H9 (cell line): ENCODE measurements at regions not wholly inside any gene's neighbourhood (a gene's known extent, or its start where the extent isn't known, plus 50 kb on each side); places are given as distances from the start of the nearest gene placed in this dataset.

ENCODE experiments used
- DNase-seq: peaks from one replicate; pipeline ENCODE4 v3.0.0-alpha.2; 2017
- H2AFZ ChIP-seq: one replicate; pipeline ENCODE4 v1.6.1; 2013; ENCODE audit warnings: mild to moderate bottlenecking, low read length, control low read depth, moderate library complexity
- H2AK5ac ChIP-seq: 2 replicates; pipeline ENCODE4 v1.6.1; 2013; ENCODE audit warnings: low read length, control low read depth, mixed read lengths; ENCODE audit not compliant: insufficient read length
- H2BK120ac ChIP-seq: one replicate; pipeline ENCODE4 v1.6.1; 2013; ENCODE audit warnings: low read depth, mild to moderate bottlenecking, low read length, control low read depth, inconsistent platforms; ENCODE audit not compliant: poor library complexity, severe bottlenecking
- H2BK12ac ChIP-seq: 2 replicates; pipeline ENCODE4 v1.6.1; 2013; ENCODE audit warnings: low read length, control low read depth, mixed read lengths, low read depth; ENCODE audit not compliant: insufficient read length
- H2BK15ac ChIP-seq: 2 replicates; pipeline ENCODE4 v1.6.1; 2013; ENCODE audit warnings: low read depth, low read length, control low read depth
- H2BK20ac ChIP-seq: one replicate; pipeline ENCODE4 v1.6.1; 2013; ENCODE audit warnings: low read depth, mild to moderate bottlenecking, low read length, control low read depth, inconsistent platforms; ENCODE audit not compliant: poor library complexity, severe bottlenecking
- H2BK5ac ChIP-seq: 2 replicates; pipeline ENCODE4 v1.6.1; 2013; ENCODE audit warnings: low read length, control low read depth, mixed read lengths; ENCODE audit not compliant: insufficient read length
- H3K14ac ChIP-seq: 2 replicates; pipeline ENCODE4 v1.6.1; 2013; ENCODE audit warnings: low read length, control low read depth; ENCODE audit not compliant: insufficient read depth
- H3K18ac ChIP-seq: 2 replicates; pipeline ENCODE4 v1.6.1; 2013; ENCODE audit warnings: low read depth, mild to moderate bottlenecking, mixed read lengths, low read length, control low read depth; ENCODE audit not compliant: insufficient read length
- H3K23ac ChIP-seq: 2 replicates; pipeline ENCODE4 v1.6.1; 2013; ENCODE audit warnings: low read length, control low read depth, mixed read lengths, low read depth; ENCODE audit not compliant: insufficient read length
- H3K23me2 ChIP-seq: 2 replicates; pipeline ENCODE4 v1.6.1; 2013; ENCODE audit warnings: low read depth, mild to moderate bottlenecking, mixed read lengths, low read length, control low read depth; ENCODE audit not compliant: insufficient read length, poor library complexity, severe bottlenecking
- H3K27ac ChIP-seq: 2 replicates; pipeline ENCODE4 v1.5.1; 2013; ENCODE audit warnings: low read length, control low read depth, mixed read lengths, low read depth; ENCODE audit not compliant: insufficient read length
- H3K27me3 ChIP-seq: 2 replicates; pipeline ENCODE4 v1.6.1; 2013; ENCODE audit warnings: low read length, control low read depth, inconsistent platforms; ENCODE audit not compliant: insufficient read depth
- H3K4ac ChIP-seq: 2 replicates; pipeline ENCODE4 v1.6.1; 2013; ENCODE audit warnings: low read depth, mild to moderate bottlenecking, control low read depth, inconsistent platforms, low read length, moderate library complexity
- H3K4me1 ChIP-seq: 2 replicates; pipeline ENCODE4 v1.6.1; 2013; ENCODE audit warnings: low read length, control low read depth, inconsistent platforms; ENCODE audit not compliant: insufficient read depth
- H3K4me2 ChIP-seq: 2 replicates; pipeline ENCODE4 v1.6.1; 2013; ENCODE audit warnings: low read length, control low read depth, mixed read lengths; ENCODE audit not compliant: insufficient read length, insufficient read depth
- H3K56ac ChIP-seq: 2 replicates; pipeline ENCODE4 v1.6.1; 2013; ENCODE audit warnings: low read depth, mild to moderate bottlenecking, mixed read lengths, low read length, control low read depth; ENCODE audit not compliant: insufficient read length
- H3K79me1 ChIP-seq: 2 replicates; pipeline ENCODE4 v1.6.1; 2013; ENCODE audit warnings: low read depth, mild to moderate bottlenecking, moderate library complexity, low read length, control low read depth, inconsistent platforms; ENCODE audit not compliant: insufficient read depth, poor library complexity, severe bottlenecking
- H3K79me2 ChIP-seq: 2 replicates; pipeline ENCODE4 v1.6.1; 2013; ENCODE audit warnings: low read length, control low read depth, inconsistent platforms; ENCODE audit not compliant: insufficient read depth
- H3K9ac ChIP-seq: 2 replicates; pipeline ENCODE4 v1.6.1; 2013; ENCODE audit warnings: low read length, control low read depth, mixed read lengths; ENCODE audit not compliant: insufficient read length; ENCODE audit errors: extremely low read depth
- H3K9me3 ChIP-seq: one replicate; pipeline ENCODE4 v1.6.1; 2013; ENCODE audit warnings: low read depth, low read length, inconsistent platforms; ENCODE audit not compliant: control insufficient read depth
- H3T11ph ChIP-seq: one replicate; pipeline ENCODE4 v1.6.1; 2013; ENCODE audit warnings: mild to moderate bottlenecking, low read length, control low read depth, inconsistent platforms
- H4K20me1 ChIP-seq: one replicate; pipeline ENCODE4 v1.6.1; 2013; ENCODE audit not compliant: control insufficient read depth, insufficient read length, insufficient read depth
- H4K5ac ChIP-seq: 2 replicates; pipeline ENCODE4 v1.6.1; 2013; ENCODE audit warnings: low read depth, mild to moderate bottlenecking, mixed read lengths, low read length, control low read depth; ENCODE audit not compliant: insufficient read length
- H4K8ac ChIP-seq: replicated peaks from 2 replicates; pipeline ENCODE4 v1.6.1; 2013; ENCODE audit warnings: low read length, control low read depth, mixed read lengths, low read depth; ENCODE audit not compliant: insufficient read length
- H4K91ac ChIP-seq: 2 replicates; pipeline ENCODE4 v1.6.1; 2013; ENCODE audit warnings: low read depth, mild to moderate bottlenecking, moderate library complexity, mixed read lengths, low read length, control low read depth; ENCODE audit not compliant: insufficient read length
- H3K27ac Mint-ChIP-seq, 3 experiments: 2 replicates in 2 of 3; 3 replicates in 1 of 3; pipeline ENCODE4 v1.8.0; 2020 to 2021; ENCODE audit warnings: mixed read lengths in 3 of 3, mild to moderate bottlenecking in 1 of 3, moderate library complexity in 1 of 3
- H3K27me3 Mint-ChIP-seq: 2 replicates; pipeline ENCODE4 v1.8.0; 2021; ENCODE audit warnings: low read depth, mild to moderate bottlenecking, moderate library complexity, mixed read lengths
- H3K36me3 Mint-ChIP-seq, 3 experiments: 2 replicates in 2 of 3; 3 replicates in 1 of 3; pipeline ENCODE4 v1.8.0; 2020 to 2021; ENCODE audit warnings: low read depth in 3 of 3, mixed read lengths in 3 of 3; ENCODE audit not compliant: insufficient read depth in 1 of 3
- H3K4me1 Mint-ChIP-seq, 2 experiments: 2 replicates each; pipeline ENCODE4 v1.8.0; 2020; ENCODE audit warnings: mixed read lengths in 2 of 2
- H3K4me3 Mint-ChIP-seq, 2 experiments: 2 replicates in 1 of 2; 3 replicates in 1 of 2; pipeline ENCODE4 v1.8.0; 2020 to 2021; ENCODE audit warnings: mild to moderate bottlenecking in 2 of 2, mixed read lengths in 2 of 2, moderate library complexity in 1 of 2
- H3K9me3 Mint-ChIP-seq, 2 experiments: 2 replicates in 1 of 2; 3 replicates in 1 of 2; pipeline ENCODE4 v1.8.0; 2020; ENCODE audit warnings: mild to moderate bottlenecking in 2 of 2, mixed read lengths in 2 of 2, moderate library complexity in 1 of 2
- CTCF ChIP-seq: fragments of 200-600 bp; sonication (generic); conservative IDR thresholded peaks from 3 replicates; pipeline ENCODE4 v1.8.0; 2021; ENCODE audit warnings: antibody characterized with exemption, mild to moderate bottlenecking
- WGBS: extraction: QIAGEN DNeasy Blood & Tissue Kit; methylation state at CpG from one replicate; pipeline ENCODE4 v1.1.7; 2013; ENCODE audit warnings: missing lambda C conversion rate, low lambda C conversion rate, mixed read lengths; ENCODE audit not compliant: insufficient read length; ENCODE audit errors: extremely low coverage; 5-methylcytosine and 5-hydroxymethylcytosine counted together

DNA sequence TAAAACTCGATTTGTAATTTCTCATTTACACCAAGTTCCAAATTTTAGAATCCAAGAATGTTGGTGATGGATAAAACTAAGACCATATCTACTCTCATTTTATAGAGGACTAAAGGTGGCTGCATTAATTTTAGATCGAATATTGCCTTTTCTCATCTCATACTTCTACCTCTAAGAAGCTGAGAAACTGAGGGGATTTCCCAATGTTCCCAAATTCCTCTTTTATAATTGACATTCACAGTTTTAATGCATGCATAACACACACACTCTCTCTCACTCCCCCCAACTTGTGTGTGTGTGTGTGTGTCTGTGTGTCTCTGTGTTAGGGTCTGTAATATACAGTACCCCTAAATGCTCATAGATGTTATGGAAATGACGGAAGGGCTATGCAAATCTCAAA is 328.8 kb upstream of the SLC14A2 start:
- H3K27ac ChIP-seq = no peak overlapping the region
- no peak overlapping the region for H2BK12ac ChIP-seq
- no peaks in the 10 kb centered on the region for H3K79me1 ChIP-seq
- no peak overlapping the region for H3K4me3 Mint-ChIP-seq
- H4K8ac ChIP-seq = no peak overlapping the region
- H3K27me3 Mint-ChIP-seq = 0 out of 2 replicates have a peak, but pooled peaks cover 2% of the 10 kb centered on the region
- H2BK5ac ChIP-seq = no peak overlapping the region
- H4K91ac ChIP-seq = no peak overlapping the region
- no peaks in the 10 kb centered on the region for H3K36me3 Mint-ChIP-seq
- H2AFZ ChIP-seq = no peak overlapping the region
- H3K9me3 ChIP-seq = no peaks in the 10 kb centered on the region
- DNase-seq = no peak
- no peak overlapping the region for H3K23ac ChIP-seq
- H3K56ac ChIP-seq = no peak overlapping the region
- H2BK120ac ChIP-seq = no peak overlapping the region
- H2BK15ac ChIP-seq = no peak overlapping the region
- no peak overlapping the region for H2BK20ac ChIP-seq
- H3K14ac ChIP-seq = no peak overlapping the region
- H3K23me2 ChIP-seq = no peaks in the 10 kb centered on the region
- H3K4me2 ChIP-seq = no peak overlapping the region
- no peak overlapping the region for H3K9ac ChIP-seq
- no peak overlapping the region for H3K18ac ChIP-seq
- no peak overlapping the region for H3T11ph ChIP-seq
- H2AK5ac ChIP-seq = no peak overlapping the region
- no CpG with 5 or more reads among the region's 3 CpGs for WGBS
- no peak overlapping the region for H4K5ac ChIP-seq
- no peak overlapping the region for H3K27ac Mint-ChIP-seq
- no peaks in the 10 kb centered on the region for H3K4me1 ChIP-seq
- no peaks in the 10 kb centered on the region for H3K79me2 ChIP-seq
- H3K27me3 ChIP-seq = no peaks in the 10 kb centered on the region
- H3K4ac ChIP-seq = no peak overlapping the region
- no peak for TF ChIP-seq CTCF
- no peaks in the 10 kb centered on the region for H3K9me3 Mint-ChIP-seq
- H3K4me1 Mint-ChIP-seq = no peaks in the 10 kb centered on the region
- H4K20me1 ChIP-seq = no peaks in the 10 kb centered on the region
